GM19099 (cell line): ENCODE measurements at regions not wholly inside any gene's neighbourhood (a gene's known extent, or its start where the extent isn't known, plus 50 kb on each side); places are given as distances from the start of the nearest gene placed in this dataset.

ENCODE experiments used
- POLR2A ChIP-seq: IDR thresholded peaks from 3 replicates; pipeline ENCODE4 v1.6.1; 2011; ENCODE audit warnings: low read depth; ENCODE audit not compliant: insufficient read length; ENCODE audit errors: extremely low read depth

DNA sequence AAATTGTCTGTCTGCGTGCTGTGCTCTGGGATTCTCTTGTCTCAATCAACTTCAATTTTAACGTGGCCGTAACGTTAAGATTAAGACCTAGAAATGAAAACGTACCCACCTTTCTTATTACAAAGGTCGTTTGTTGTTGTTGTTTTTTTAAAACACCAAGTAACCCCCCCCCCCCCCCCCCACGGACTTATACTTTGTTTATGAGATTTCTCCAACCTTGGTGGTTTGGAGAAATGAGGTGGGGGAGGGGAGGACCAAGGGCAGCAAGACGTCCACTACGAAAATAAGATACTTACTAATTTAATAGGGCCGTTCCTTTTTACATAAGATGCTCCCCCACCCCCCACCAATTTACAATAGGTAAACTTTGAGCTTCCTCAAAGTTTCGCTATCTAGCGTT, 244.4 kb upstream of the TOPAZ1 start:
- no peak for TF ChIP-seq POLR2A

DNA sequence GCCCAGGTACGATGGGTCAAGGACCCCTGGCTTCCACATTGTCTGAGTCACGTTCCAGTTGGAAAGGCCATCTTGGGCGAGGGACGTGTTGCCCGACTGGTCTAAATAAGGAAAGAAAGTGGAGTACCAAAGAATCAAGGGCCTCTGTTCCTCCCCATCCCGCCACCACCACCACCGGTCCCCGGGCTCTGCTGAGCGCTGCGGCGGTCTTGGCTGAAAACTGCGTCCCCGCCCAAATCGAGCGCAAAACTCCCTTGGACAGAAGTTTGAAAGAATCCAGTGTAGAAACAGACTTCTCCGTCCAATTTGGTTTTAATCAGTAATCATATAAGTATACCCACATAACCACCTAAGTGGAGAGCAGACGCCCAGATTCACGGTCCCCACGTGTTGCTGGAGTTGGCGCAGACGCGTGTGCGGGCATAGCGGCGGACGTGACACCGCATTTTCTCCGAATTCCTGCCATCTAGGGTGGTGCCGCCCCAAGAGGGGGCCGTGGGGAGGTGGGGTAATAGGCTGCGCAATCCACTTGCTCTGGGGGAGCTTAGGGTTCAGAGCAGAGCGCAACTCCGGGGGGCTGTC, 243.8 kb upstream of the TOPAZ1 start:
- TF ChIP-seq POLR2A: no peak

DNA sequence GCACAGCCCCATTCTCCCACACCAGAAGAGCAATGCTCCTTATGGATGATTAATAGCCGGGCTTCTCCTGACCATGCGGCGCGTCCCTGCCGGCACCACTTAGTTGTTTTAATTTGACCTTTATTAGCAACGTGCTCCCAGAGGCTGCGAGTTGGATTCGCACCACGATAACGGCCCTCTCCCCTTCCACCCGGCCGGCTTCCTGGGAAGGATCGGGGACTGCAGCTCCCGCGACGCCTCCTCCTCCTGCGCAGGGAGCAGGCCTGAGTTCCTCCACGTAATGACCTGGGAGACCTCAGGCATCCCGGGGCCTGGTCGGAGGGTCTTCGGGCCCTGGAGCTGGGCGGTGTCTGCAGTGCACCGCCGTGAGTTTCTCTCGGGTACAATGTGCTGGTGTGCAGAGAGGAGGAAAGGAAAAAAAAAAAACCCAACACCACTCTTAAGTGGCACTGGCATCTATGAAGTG, 243.3 kb upstream of the TOPAZ1 start:
- TF ChIP-seq POLR2A: no peak

DNA sequence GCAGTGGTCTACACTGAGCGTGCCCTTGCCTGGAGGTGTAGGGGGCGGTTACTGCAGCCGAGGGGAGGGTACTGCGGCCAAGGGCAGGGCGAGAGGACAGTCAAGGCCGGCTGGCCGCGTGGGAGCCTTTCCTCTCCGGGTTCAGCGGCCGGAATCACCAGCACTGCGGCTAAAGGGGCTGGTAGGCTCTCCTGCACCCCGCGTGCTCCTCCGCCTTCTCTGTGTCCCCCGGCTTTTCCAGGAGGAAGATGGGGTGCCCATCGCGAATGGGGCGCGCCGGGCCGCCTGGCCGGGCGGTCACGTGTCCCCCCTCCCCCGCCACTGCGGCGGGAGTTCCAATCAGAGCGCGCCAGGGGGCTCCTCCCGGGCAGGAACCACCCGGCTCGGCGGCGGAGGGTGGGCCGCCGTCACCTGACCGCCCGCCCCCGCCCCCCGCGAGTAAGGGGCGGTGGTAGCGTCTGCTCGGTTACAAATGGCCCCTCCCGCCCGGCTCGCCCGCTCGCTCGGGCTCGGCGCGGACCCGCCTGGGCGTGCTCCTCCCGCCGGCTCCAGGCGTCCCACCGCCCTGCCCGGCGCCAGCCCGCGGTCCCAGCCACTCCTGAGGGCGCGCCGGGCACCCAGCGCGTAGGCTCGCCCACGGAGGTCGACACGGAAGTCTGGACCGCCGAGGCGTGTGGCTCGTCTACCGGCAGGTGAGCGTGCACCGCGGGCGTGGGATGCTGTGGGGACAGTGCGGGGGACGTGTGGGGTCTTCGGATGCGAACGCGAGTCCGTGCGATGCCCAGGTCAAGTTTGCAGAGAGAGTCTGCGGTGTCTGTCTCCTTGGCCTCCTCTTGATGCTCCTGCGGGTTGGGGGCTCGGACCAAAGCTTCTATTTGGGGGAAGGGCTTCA, 242.6 kb upstream of the TOPAZ1 start:
- TF ChIP-seq POLR2A: peak; percentile 60

DNA sequence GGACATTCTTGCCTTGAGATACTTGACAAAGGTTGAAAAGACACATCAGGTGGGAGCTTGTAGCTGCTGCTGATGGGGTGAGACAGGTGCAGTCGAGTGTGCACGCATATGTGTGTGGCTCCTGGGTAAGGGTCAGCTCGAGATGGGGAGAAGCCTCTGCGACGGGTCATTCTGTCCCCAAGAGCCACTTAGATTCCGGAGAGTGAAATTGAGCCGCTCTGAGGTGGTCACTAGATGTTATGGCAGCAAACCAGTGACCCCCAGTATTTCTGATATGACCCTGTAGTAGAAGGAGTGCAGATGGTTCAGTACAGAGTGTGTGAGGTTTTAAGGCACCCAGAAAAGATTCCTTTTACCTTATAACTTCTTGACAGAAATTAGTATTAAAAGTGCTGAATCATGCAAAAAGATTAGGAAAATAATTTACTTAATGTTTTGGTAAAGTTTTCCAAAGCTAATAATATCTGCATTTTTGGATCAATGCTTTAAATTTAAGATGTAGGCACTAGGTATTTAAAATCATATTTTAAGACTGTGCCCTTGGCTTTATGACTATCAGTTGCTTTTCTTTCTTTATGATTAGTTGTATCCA, 241.9 kb upstream of the TOPAZ1 start:
- TF ChIP-seq POLR2A: no peak

DNA sequence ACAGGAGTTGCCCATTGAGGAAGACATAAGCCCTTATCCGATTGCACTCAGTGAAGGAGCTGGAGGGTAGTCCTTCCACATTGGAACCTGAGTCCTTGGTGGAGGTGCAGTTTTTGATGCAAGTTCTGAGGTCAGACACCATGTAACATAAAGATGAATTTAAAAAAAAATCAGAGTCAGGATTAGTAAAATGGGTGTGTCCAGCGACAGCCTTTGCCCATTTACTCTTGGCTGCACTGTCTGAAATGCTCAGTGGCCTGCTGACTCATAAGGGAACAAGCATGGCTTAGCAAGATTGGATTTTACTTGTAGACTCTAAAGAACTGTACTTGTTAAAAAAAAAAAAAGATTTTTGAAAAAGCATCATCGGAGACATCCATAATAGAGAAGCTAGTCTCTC, 241.1 kb upstream of the TOPAZ1 start:
- TF ChIP-seq POLR2A: no peak

DNA sequence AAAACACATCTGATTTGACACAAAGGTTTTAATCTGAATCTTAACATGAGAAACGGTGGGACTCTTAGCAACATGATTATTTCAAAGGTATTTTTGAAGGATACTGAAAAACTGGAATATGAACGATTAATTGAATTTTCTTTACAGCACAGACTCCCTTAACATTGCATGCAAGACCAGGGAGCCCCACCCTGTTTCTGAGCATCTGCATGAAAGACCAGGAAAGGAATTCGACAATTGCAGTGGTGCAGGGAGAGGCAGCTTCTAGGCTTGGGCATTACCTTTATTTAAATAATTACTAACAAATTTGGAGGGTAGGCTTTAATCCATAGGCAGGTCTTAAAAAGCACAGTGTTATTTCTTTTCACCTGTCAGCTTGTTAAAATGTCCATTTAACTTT, 240.6 kb upstream of the TOPAZ1 start:
- TF ChIP-seq POLR2A: no peak

DNA sequence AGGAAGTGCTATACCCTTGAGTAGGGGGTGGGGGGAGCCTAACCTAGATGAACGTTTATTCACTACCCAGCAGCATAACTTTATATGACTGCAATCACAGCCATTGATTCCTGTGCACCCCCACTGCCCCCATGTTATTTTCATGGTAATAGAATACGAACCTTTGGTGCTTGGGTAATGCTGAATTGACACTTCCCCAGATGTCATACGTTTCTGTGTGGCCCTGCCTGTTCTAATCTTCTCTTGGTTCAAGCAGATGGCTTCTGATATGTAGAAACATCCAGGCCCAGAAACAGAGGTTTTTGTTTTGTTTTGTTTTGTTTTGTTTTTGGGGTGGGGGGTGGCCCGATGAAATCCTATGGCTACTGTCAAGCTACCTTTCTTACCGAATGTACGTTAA, 237.9 kb upstream of the TOPAZ1 start:
- TF ChIP-seq POLR2A: no peak

DNA sequence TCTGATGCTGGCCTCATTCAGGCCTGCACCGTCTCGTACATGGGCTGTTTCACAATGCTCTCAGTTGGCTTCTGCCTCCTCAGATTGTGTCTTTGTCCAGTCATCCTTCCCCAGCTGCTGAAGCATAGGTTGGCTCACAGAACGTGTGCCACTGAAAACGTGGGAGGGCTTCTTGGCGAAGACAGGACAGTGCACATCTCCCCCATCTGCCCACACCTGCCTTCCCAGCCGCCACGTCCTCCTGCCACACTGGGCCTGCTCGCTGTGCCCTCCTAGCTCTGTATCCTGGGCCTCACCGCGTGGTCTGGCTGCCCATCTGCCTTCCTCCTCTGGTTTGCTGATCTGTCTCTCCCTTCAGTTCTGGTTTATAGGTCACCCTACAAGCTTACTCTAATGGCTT, 230.0 kb upstream of the TOPAZ1 start:
- TF ChIP-seq POLR2A: no peak

DNA sequence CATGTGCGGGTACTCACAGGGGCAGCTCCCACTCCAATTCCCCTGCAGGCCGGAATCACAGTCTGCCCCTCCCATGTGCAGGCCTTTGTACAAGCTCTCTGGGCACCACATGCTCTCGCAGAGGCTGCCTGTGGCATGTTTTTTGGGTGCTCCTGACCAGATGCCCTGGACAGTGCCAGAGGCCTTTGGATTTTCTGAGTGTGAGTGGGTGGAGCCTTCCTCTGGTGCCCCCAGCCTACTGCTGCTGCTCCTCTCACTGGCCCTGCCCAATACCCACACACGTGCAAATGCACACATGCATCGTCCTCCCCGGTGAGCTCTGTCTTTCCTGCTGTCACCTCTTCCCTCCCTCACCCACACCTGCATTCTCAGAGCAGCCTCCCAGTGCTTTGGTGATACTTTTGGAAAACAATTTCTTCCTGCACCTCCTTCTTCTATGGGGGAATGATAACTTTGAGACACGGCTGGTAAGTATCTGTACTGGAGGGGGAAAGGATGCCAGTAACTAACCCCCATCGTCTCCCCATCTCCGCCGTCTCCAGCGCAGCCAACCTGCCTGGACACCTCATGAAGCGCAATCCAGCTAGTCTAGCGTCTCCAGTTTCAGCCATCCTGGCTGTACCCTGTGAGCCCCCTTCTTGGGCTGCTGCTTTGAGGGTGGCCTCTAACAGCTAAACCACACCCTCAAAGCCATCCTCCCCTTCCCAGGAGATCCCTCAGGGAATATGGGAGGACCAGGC, 229.4 kb upstream of the TOPAZ1 start:
- TF ChIP-seq POLR2A: no peak

DNA sequence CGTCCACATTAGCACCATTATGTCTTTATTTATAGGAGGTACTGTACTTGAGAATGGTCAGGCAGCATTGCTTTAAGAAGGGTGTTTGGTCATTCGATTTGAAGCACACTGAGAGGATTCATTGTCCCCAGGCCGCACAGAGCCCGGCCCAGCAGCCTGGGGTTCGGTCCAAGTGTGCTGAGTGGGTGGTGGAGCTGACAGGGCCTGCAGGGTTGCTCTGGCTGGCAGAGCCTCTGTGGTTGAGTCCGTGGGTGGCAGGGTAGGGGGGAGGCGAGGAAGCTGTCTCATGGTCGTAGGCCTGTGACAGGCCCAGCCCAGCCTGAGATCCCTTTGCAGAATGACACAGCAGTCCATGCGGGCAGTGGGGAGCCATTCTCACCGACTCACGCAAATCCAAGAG, 227.7 kb upstream of the TOPAZ1 start:
- TF ChIP-seq POLR2A: no peak

DNA sequence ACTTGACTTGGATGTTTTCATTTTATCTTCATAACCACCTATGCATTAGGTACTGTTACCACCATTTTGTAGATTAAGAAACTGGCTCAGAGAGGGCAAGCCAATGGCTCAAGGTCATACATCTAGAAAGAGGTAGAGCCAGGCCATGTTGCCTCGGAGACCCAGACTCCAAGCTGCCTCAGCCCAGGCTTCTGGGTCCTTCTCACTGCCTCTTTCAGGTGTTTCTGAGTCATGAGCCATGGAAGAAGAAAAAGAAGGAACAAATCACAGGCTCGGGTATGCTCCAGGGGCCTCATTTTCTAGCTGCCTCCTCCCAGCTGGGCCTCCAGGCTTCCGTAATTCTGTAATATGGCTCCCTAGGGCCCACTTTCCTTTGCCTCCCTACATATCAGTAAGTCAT, 226.5 kb upstream of the TOPAZ1 start:
- no peak for TF ChIP-seq POLR2A

DNA sequence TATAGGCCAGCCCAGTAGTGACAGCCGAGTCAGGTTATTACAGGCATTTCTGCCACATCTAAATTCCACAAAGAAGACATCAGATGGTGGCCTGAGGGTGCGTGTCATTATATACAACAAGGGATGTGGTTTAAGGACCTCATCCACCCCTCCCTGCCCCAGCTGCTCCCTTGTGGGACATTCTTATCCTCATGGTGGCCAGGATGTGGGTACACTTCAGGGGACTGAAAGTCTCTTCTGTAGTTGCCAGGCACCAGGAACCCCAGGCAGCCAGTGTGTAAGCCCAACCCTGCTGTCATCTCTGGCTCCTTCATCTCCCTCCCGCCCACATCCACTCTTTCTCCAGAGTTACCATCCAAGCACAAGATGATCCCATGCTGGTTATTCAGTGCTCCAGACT, 224.9 kb upstream of the TOPAZ1 start:
- no peak for TF ChIP-seq POLR2A

DNA sequence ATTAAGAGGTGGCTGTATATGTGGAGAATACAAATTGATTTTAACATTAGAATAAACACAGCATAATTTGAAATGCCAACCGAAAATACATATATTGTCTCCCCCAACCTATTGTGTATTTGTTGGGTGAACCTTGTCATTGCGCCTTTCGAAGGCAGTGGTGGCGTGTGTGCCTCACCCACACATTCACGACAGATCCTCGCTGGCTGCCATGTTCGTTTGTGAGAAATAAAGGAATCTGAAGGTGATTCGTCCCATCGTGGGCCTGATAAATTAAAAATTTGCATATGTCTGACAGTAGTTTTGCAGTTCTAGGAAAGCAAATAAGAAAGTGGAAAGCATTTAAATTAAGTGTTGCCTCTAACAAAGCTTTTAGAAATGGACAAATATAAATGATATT, 222.8 kb upstream of the TOPAZ1 start:
- TF ChIP-seq POLR2A: no peak

DNA sequence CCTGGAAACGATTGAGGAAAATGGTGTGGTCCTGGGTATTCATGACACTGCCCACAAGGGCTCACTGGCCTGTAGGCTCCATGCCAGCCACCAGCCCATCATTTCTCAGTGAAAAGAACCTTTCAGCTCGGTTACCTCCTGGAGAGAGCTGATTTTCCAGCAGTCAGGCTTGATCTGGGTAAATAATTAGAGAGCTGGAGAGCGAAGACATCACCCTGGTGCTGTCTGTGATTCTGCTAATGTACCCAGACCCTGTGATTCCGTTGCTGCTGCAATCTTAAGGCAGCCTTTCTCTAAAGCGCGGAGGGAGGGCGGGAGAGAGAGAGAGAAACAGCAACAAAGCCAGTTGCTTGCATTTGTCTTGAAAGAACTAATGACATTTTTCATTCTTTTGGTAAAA, 221.9 kb upstream of the TOPAZ1 start:
- no peak for TF ChIP-seq POLR2A
